GM12892 (cell line): ENCODE measurements at regions not wholly inside any gene's neighbourhood (a gene's known extent, or its start where the extent isn't known, plus 50 kb on each side); places are given as distances from the start of the nearest gene placed in this dataset.

Experiments used
- DNase-seq: peaks from one replicate; pipeline ENCODE4 v3.0.0; 2011; ENCODE audit not compliant: insufficient read length
- FAIRE-seq: peaks from 2 replicates; lab custom pipeline; 2011; peaks lifted over from hg19 to GRCh38; lab: Jason Lieb, UNC
- POLR2A ChIP-seq: IDR thresholded peaks from 2 replicates; pipeline ENCODE4 v1.6.1; 2011; ENCODE audit warnings: low read depth, low read length, control low read depth
- POLR2AphosphoS5 ChIP-seq: IDR thresholded peaks from 2 replicates; pipeline ENCODE4 v1.6.1; 2011; ENCODE audit warnings: low read depth, low read length, control low read depth
- TAF1 ChIP-seq: IDR thresholded peaks from 2 replicates; pipeline ENCODE4 v1.6.1; 2011; ENCODE audit warnings: low read depth, mild to moderate bottlenecking, control low read depth, low read length, borderline replicate concordance

GRCh38 chr2:207394812-207395534 lies 134.8 kb upstream of the CREB1 start:
- TF ChIP-seq POLR2AphosphoS5 (no peak), TAF1 (no peak), POLR2A (no peak)
- DNase-seq (no peak), FAIRE-seq (no peak)

- no peak for FAIRE-seq
- DNase-seq: no peak
- TF ChIP-seq POLR2A: no peak
- TF ChIP-seq POLR2AphosphoS5: no peak
- no peak for TF ChIP-seq TAF1
These were observed 134.1 kb upstream of the CREB1 start for GRCh38 chr2:207395535-207396251.

GRCh38 chr2:207397917-207398655 lies 131.7 kb upstream of the CREB1 start:
- DNase-seq (no peak), FAIRE-seq (no peak)
- no peak for TF ChIP-seq POLR2A
- no peak for TF ChIP-seq POLR2AphosphoS5
- no peak for TF ChIP-seq TAF1

- DNase-seq (no peak), FAIRE-seq (no peak)
- TF ChIP-seq POLR2AphosphoS5: no peak
- no peak for TF ChIP-seq POLR2A
- TF ChIP-seq TAF1: no peak
These were observed 130.5 kb upstream of the CREB1 start for GRCh38 chr2:207399301-207399700.

- DNase-seq (no peak), FAIRE-seq (no peak)
- TF ChIP-seq TAF1: no peak
- TF ChIP-seq POLR2A: no peak
- TF ChIP-seq POLR2AphosphoS5: no peak
These were observed 128.4 kb upstream of the CREB1 start for GRCh38 chr2:207401338-207401737.

GRCh38 chr2:207403141-207403540 lies 126.6 kb upstream of the CREB1 start:
- TF ChIP-seq POLR2AphosphoS5 (no peak), TAF1 (no peak), POLR2A (no peak)
- DNase-seq: no peak
- no peak for FAIRE-seq

GRCh38 chr2:207403950-207404349 lies 125.8 kb upstream of the CREB1 start:
- FAIRE-seq: no peak
- DNase-seq: no peak
- TF ChIP-seq TAF1 (no peak), POLR2AphosphoS5 (no peak), POLR2A (no peak)

- FAIRE-seq (no peak), DNase-seq (no peak)
- TF ChIP-seq POLR2A (no peak), TAF1 (no peak), POLR2AphosphoS5 (no peak)
These were observed 124.6 kb upstream of the CREB1 start for GRCh38 chr2:207405150-207405549.

- TF ChIP-seq POLR2A: no peak
- no peak for TF ChIP-seq POLR2AphosphoS5
- no peak for TF ChIP-seq TAF1
- DNase-seq: no peak
- FAIRE-seq: peak; percentile 53
These were observed 121.5 kb upstream of the CREB1 start for GRCh38 chr2:207408086-207408794.

GRCh38 chr2:207409517-207409916 lies 120.2 kb upstream of the CREB1 start:
- TF ChIP-seq POLR2A (no peak), POLR2AphosphoS5 (no peak), TAF1 (no peak)
- DNase-seq: no peak
- FAIRE-seq: no peak
